Astrocyte (in vitro differentiated cells and primary cell): ENCODE measurements at regions not wholly inside any gene's neighbourhood (a gene's known extent, or its start where the extent isn't known, plus 50 kb on each side); places are given as distances from the start of the nearest gene placed in this dataset.

Source experiments
- EZH2 ChIP-seq: IDR thresholded peaks from 2 replicates; pipeline ENCODE4 v1.6.1; 2012; ENCODE audit warnings: mild to moderate bottlenecking, low read length, inconsistent platforms; ENCODE audit not compliant: insufficient read depth
- TF ChIP-seq, protein P1 (sequence below): IDR thresholded peaks from 2 replicates; pipeline ENCODE4 v1.5.1; 2011; ENCODE audit warnings: low read depth, mild to moderate bottlenecking, inconsistent platforms, low read length, moderate library complexity; ENCODE audit not compliant: insufficient read depth

DNA sequence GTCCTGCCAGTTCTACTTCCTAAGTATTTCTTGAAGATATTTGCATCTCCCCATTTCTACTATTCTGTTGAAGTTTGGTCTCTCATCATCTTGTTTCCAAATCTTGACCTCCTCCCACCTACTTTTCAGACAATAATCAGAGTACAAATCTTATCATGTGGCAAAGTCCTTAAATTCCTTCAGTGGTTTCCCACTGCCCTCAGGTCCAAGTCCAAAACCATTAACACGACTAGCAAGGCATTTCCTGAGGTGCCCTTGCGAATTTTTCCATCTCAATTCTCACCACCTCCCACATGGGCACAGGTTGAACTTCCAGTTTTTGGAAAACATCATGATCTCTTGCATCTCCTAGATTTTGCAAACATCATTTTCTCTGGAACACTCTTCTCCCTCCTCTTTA, 97.2 kb upstream of the CDK1 start:
- TF ChIP-seq, protein P1, sequence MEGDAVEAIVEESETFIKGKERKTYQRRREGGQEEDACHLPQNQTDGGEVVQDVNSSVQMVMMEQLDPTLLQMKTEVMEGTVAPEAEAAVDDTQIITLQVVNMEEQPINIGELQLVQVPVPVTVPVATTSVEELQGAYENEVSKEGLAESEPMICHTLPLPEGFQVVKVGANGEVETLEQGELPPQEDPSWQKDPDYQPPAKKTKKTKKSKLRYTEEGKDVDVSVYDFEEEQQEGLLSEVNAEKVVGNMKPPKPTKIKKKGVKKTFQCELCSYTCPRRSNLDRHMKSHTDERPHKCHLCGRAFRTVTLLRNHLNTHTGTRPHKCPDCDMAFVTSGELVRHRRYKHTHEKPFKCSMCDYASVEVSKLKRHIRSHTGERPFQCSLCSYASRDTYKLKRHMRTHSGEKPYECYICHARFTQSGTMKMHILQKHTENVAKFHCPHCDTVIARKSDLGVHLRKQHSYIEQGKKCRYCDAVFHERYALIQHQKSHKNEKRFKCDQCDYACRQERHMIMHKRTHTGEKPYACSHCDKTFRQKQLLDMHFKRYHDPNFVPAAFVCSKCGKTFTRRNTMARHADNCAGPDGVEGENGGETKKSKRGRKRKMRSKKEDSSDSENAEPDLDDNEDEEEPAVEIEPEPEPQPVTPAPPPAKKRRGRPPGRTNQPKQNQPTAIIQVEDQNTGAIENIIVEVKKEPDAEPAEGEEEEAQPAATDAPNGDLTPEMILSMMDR, result no peak
- no peak for TF ChIP-seq EZH2
